Stimulated activated CD4-positive, alpha-beta T cell treated with anti-CD3 and anti-CD28 coated beads, TNF-alpha, amount 100 ng/mL, for 1 hour (primary cell): ENCODE measurements at regions not wholly inside any gene's neighbourhood (a gene's known extent, or its start where the extent isn't known, plus 50 kb on each side); places are given as distances from the start of the nearest gene placed in this dataset.

Source experiments
- DNase-seq, 3 donors: peaks; one replicate each; pipeline ENCODE4 v3.0.0-alpha.2; 2020; ENCODE audit warnings: low read depth in 3 of 3, low spot score in 1 of 3

- DNase-seq = no peak
These were observed 802.4 kb upstream of the HS3ST1 start for GRCh38 chr4:12231098-12231497.

GRCh38 chr4:12221031-12221430 lies 792.3 kb upstream of the HS3ST1 start:
- no peak for DNase-seq

DNA sequence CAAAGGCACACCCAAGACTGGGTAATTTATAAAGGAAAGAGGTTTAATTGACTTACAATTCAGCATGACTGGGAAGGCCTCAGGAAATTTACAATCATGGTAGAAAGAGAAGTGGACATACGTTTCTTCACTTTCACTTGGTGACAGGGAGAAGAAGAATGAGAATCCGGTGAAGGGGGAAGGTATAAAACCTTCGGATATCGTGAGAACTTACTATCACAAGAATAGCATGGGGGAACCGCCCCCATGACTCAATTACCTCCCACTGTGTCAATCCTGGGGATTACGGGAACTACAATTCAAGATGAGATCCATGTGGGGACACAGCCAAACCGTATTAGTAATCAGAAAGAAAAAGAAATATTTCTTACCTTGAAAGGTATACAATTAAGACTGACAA lies 782.9 kb upstream of the HS3ST1 start:
- DNase-seq = no peak

DNA sequence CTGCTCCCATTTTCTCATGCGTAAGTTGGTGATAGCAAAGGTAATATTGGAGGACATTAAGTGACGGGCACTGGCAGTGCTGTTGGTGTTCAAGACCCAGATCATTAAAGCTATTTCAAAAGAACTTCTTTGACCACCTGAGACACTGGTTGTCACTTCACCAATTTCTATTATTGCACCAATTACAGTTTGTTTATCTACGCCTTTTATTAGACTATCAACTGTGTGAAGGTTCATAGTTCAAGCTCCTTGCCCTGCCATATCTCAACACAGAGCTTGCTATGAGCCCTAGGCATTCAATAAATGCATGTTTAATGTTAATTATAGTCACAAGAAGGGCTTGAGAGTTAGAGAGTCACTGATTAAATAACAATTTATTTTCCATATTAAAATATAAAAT lies 778.7 kb upstream of the HS3ST1 start:
- no peak for DNase-seq

- DNase-seq = no peak
These were observed 777.4 kb upstream of the HS3ST1 start for GRCh38 chr4:12206091-12206490.

DNA sequence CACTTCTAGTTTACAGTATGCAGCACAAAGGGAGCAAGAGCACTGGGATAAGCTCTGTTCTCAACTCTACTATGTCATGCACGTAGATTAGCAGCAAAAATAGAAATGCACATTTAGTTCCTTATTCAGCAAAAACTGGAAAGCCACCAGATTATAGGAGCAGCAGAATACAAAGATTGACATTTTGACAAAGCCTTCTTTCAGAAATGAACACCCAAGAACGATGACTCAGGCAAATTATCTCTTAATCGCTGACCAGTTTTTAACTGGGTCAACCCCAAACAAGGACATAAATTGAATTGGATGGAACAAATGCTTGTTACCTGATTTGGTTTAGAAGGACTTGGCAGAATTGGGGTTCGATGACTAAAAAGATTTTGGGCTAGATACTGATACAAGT lies 775.3 kb upstream of the HS3ST1 start:
- DNase-seq = no peak

DNA sequence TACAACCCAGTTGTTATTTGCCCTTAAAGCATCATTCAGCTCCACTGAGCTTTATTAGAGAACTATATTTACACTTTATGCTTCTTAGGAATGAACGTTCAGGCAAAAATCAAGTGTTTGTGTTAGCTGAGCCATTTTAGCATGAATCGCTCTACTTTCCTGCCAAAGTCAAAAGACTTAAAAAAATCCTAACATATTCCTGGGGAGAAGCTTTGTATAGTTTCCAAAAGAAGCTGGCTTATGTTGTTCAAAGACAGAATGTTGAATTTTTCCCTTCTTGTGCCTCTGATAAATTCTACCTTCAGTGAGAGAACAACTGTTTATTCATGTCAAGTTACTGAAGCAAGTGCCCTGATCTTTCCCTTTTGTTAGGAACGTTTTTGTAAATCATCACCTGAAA lies 771.5 kb upstream of the HS3ST1 start:
- no peak for DNase-seq

DNA sequence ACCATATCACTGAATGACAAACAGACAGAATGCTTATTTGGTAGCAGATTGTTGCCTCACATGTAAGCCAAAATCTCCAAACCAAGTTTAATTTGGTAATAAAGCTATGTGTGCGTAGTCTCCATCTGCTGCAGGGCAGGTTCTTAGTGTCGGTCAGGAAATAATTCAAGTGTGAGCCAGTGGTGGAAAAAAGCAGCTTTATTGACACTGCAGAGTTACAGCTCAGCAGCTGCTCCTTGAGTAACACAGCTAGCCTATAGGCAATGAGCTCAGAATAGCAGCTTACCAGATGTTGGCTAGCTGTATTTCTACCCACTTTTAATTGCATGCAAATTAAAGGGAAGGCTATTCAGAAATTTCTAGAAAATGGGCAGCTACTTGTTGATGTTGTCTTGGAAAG lies 757.8 kb upstream of the HS3ST1 start:
- DNase-seq = no peak

GRCh38 chr4:12178614-12179610 lies 750.2 kb upstream of the HS3ST1 start:
- no peak for DNase-seq

GRCh38 chr4:12177416-12177815 lies 748.7 kb upstream of the HS3ST1 start:
- DNase-seq = no peak

DNA sequence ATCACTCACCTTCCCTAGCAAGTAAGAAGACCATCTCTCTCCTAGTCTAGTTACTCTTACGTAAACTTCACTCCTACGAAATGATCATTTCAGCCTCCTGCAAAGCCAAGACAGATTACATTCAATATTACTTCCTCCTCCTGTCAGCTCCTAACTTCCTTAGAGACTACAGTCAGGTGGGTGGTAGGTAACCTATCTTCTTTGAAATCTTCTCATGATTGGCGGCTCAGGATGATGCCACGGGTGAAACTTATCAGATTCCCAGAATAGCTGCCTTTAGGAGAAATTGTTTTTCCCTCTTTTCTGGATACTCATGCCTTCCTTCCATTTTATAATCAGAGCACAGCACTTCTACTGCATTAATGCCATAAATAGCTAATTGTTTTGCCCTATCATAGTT lies 744.8 kb upstream of the HS3ST1 start:
- no peak for DNase-seq

DNA sequence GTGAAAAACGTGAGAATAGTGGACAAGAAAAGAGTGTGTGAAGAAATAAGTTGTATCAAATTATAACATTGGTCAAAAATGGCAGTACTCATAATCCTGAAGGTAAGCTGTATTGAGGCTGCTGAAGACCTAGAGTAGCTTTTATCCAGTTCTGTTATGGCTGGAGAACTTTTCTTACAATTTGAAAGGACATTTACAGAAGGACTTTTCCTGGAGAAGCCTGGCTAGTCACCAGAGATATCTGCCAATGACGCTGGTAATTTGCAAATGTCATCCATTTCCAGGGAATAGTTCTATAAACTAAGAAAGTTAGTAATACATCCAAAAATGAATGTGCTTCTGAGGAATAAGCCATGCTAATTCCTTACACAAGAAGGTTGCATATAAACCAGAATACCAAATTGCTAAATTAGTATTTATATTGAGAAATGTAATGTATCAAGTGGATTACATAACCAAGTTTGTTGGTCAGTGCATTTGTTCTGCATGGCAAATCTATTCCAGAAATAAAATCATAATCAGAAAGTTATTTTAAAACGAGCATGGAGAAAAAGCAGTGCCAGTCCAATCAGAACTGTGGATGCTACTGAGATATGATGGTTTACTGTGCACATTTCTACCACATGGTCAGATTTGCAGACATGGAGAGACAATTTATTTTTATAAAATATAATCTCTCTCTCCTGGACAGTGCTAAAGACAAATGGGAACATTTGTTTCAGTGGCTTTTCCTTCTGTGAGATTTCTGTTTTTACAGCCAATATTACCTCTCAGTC lies 743.7 kb upstream of the HS3ST1 start:
- DNase-seq = no peak

GRCh38 chr4:12170308-12170707 lies 741.6 kb upstream of the HS3ST1 start:
- DNase-seq = no peak

DNA sequence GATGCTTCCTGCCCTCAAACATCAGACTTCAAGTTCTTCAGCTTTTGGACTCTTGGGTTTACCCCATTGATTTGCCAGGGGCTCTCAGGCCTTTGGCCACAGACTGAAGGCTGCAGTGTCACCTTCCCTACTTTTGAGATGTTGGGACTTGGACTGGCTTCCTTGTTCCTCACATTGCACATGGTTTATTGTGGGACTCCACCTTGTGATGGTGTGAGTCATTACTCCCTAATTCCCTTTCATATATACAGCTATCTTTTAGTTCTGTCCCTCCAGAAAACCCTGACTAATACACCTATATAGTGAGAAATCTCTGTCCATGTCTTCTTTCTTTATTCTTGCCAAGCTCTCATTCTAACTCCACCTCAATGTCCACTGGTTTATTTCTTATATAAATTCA lies 736.9 kb upstream of the HS3ST1 start:
- DNase-seq = no peak

DNA sequence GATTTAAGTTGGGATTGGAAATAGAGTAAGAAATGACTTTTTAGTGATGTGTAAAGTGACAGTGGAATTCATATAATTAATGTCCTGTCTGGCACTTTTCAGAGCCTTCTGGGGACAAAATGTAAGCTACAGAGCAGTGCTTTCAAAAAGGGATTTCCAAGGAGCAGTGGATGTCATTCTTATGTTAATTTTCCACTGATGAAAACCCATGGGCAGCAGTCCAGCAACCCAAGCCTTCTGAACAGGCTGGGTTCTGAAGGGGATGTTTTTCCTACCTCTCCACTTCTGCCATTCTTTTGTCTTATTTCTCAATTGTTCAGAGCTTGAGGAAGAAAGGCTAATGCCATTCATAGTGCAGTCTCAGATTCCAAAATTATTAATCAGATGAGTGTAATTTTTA lies 717.6 kb upstream of the HS3ST1 start:
- DNase-seq = no peak

DNA sequence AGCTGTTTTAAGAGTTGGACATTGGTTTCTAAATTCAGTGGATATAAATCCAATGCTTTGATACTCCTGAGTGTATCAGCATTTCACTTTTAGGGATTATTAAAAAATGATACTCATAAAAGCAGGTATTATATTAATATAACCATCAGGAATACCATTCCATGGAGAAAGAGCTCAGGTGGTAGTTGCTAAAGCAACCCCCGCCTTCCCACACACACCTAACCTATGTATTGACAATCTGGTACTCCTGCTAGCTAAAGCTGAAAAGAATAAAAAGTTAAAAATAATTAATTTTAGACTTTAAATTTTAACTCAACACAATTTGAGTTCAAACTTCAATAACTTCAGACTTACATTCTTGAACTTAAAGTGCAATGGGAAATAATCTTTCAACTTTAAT lies 717.1 kb upstream of the HS3ST1 start:
- no peak for DNase-seq

GRCh38 chr4:12145106-12145505 lies 716.4 kb upstream of the HS3ST1 start:
- no peak for DNase-seq

DNA sequence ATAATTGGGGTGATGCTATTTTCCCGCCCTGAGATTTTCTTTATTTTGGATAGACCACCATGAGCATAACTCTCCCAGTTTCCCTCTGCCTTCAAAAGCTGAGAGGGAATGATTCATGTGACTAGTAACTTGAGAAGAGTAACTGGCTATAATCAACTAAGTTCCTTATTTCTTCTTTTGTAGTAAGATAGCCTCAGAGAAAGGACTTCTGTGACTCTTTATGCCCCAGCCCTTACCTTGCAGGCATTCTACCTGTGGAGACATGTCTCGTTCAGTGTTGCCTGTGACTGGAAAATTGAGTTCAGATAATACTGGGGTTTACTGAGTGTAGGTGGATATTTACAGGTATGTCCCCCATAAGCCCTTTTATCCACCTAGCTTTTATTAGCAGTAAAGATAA lies 715.4 kb upstream of the HS3ST1 start:
- DNase-seq = no peak

DNA sequence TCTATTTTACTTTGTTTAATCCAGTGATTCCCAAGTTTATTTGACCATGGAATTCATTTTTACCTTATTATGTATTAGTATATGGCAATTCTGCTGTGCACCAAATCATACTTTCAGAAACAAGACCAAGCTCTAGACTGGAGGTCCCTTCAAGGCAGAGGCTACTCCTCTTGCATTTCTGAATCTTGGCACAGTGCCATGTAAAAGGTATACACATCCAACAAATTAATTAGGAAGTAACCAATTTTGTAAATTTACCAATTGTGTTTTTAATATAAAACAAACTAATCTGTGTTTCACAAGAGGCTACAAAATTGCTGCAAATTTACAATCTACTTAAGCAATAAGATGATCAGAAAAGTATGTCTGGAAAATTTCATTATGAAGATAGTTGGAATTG lies 712.2 kb upstream of the HS3ST1 start:
- DNase-seq = no peak

GRCh38 chr4:12139296-12139695 lies 710.6 kb upstream of the HS3ST1 start:
- no peak for DNase-seq

DNA sequence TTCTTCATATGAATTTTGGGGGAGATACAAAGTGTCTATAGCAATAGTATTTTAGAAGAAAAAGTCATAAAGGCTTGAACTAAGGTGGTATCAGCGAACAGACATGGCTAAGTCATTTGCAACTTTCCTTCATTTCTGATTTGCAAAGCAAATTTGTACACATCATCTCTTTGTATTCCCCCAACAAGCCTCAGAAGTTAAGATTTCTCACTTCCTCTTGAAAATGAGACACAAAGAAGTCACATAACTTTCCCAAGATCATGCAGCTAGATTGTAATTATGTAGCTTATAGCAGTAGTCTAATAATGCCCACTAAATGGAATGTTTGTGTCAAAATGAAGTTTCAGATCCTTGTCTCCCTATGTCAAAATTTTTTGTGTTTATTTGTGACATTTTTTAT lies 709.8 kb upstream of the HS3ST1 start:
- DNase-seq = no peak

GRCh38 chr4:12137575-12137974 lies 708.9 kb upstream of the HS3ST1 start:
- DNase-seq = no peak
